Kidney (tissue), 13 donors: ENCODE measurements at regions not wholly inside any gene's neighbourhood (a gene's known extent, or its start where the extent isn't known, plus 50 kb on each side); places are given as distances from the start of the nearest gene placed in this dataset.

Source experiments
- DNase-seq, 5 donors: peaks; one replicate each; pipeline ENCODE4 v3.0.0-alpha.2; 2013 to 2020
- FAIRE-seq: peaks from 2 replicates; lab custom pipeline; 2012; peaks lifted over from hg19 to GRCh38; lab: Jason Lieb, UNC
- H3K27ac ChIP-seq, 2 donors: one replicate each; pipeline ENCODE4 v1.7.0; 2013; ENCODE audit warnings: low read depth in 2 of 2, low read length in 2 of 2, inconsistent platforms in 1 of 2
- H3K27me3 ChIP-seq: one replicate; pipeline ENCODE4 v1.7.1; 2013; ENCODE audit warnings: low read length, inconsistent platforms; ENCODE audit not compliant: control insufficient read depth, insufficient read depth
- H3K36me3 ChIP-seq, 3 donors: one replicate each; pipeline versions ENCODE4 v1.7.0 to v1.7.1; 2013; ENCODE audit warnings: low read length in 3 of 3, control low read depth in 1 of 3, inconsistent platforms in 1 of 3; ENCODE audit not compliant: insufficient read depth in 3 of 3, control insufficient read depth in 2 of 3
- H3K4me1 ChIP-seq, 3 donors: one replicate each; pipeline versions ENCODE4 v1.7.0 to v1.7.1; 2013; ENCODE audit warnings: low read length in 3 of 3, inconsistent platforms in 1 of 3, low read depth in 1 of 3; ENCODE audit not compliant: control insufficient read depth in 2 of 3, insufficient read depth in 2 of 3
- H3K4me3 ChIP-seq, 3 donors: one replicate each; pipeline versions ENCODE4 v1.7.0 to v1.8.1; 2013; ENCODE audit warnings: low read length in 3 of 3, control low read depth in 1 of 3, inconsistent platforms in 1 of 3
- H3K9ac ChIP-seq, 3 donors: one replicate each; pipeline versions ENCODE4 v1.7.0 to v1.7.1; 2013; ENCODE audit warnings: low read length in 3 of 3, control low read depth in 1 of 3, inconsistent platforms in 1 of 3
- H3K9me3 ChIP-seq, 3 donors: one replicate each; pipeline versions ENCODE4 v1.7.0 to v1.7.1; 2013; ENCODE audit warnings: low read length in 3 of 3, control low read depth in 1 of 3, inconsistent platforms in 1 of 3; ENCODE audit not compliant: control insufficient read depth in 2 of 3, insufficient read depth in 1 of 3
- intact Hi-C: fragments of 100-400 bp; cut with DNase I; formaldehyde crosslinking; loops from one replicate; pipeline ENCODE4 v1.11.1; 2022
- TF ChIP-seq, protein P1 (sequence below): IDR thresholded peaks from 3 replicates; pipeline ENCODE4 v1.5.1; 2012; ENCODE audit warnings: mild to moderate bottlenecking, moderate library complexity, borderline replicate concordance; ENCODE audit not compliant: insufficient read depth; ENCODE audit errors: extremely low read depth
- donor health status: control.
- donor health status: control.
- donor health status: control.
- donor health status: control.
- donor health status: control.
- donor health status: DM: yes; HTN: yes; CAD: no.
- donor health status: Normal renal cell carcinoma (clear cell type).

DNA sequence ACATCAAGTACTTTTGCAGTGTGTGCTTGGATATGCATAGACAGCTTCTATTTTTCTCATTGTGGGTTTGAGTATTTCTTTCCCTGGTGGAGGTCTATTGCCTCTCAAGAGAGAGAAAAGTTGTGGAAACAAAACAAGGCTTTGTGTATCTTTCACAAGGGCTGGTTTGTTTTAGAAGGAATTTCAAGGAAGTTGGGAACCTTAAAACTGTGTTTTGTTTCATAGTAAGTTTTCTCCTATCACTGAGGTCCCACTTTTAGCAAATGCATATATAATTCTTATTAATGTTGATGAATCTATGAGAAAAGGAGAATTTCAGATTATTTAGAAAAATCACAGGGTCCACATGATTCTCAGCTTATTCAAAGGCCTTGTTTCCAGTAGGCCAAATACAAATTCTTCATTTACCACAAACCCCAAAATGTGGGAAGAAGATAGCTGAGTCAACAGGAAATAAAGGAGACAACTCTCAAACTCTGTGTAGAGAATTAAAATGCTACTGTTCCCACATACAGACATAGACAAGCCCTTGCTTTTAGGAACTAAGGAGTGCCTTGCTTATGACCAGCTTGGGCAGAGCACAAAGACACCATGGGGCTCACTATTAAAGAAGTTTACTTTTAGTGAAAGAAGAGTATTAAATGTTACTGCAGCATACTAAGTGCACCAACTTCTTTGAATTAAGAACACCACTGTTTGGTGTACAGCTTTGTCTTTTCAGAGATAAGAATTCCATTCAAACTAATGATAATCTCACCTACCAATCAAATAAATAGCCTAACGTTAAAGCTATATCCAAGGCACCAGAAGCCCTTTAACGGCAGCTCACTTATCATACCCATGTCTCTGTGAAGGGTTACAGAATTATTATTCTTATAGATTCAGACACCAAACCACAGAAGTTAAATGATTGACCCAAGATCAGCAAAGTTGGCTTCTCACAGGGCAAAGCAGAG, 177.4 kb upstream of the LEF1 start:
- Histone ChIP-seq H3K27me3 (no peaks in the 10 kb centered on the region), H3K36me3 (no peaks in the 10 kb centered on the region), H3K4me3 (no peak overlapping the region), H3K9me3 (no peaks in the 10 kb centered on the region), H3K9ac (no peak overlapping the region), H3K4me1 (no peaks in the 10 kb centered on the region), H3K27ac (no peak overlapping the region)
- intact Hi-C loops = no loop called here
- FAIRE-seq = no peak
- TF ChIP-seq, protein P1, sequence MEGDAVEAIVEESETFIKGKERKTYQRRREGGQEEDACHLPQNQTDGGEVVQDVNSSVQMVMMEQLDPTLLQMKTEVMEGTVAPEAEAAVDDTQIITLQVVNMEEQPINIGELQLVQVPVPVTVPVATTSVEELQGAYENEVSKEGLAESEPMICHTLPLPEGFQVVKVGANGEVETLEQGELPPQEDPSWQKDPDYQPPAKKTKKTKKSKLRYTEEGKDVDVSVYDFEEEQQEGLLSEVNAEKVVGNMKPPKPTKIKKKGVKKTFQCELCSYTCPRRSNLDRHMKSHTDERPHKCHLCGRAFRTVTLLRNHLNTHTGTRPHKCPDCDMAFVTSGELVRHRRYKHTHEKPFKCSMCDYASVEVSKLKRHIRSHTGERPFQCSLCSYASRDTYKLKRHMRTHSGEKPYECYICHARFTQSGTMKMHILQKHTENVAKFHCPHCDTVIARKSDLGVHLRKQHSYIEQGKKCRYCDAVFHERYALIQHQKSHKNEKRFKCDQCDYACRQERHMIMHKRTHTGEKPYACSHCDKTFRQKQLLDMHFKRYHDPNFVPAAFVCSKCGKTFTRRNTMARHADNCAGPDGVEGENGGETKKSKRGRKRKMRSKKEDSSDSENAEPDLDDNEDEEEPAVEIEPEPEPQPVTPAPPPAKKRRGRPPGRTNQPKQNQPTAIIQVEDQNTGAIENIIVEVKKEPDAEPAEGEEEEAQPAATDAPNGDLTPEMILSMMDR = no peak
- DNase-seq = no peak

DNA sequence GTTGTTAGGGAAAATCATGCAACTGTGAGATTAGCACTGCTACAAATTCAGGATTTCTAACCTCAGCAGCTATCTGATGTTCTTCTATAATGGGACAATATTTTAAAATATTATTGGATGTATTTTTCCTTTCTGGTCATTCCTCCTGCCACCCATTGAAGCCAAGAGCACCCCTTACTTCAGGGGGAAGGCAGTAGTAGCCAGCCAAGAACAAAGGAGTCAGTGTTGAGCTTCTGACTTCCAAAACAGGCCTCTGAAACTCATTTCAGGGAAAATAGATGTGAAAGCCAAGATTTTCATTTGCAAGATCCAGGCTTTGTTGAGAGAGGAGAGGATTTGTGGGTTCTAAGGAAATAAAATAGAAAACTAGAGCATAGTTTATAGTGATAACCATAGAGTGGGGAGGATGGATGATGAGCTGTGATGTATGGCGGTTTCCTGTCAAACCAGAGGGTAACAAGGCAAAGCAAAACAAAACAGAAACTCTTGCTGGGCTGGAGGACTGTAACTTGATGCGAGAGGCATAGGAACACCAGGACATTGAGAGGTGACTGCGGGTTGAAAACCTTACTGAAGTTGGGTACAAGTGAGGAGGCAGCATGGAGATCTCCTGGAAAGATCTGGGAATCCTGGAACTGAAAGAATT, 173.7 kb upstream of the LEF1 start:
- peak in 2 of 5 donors; percentile 30 to 37 for DNase-seq

GRCh38 chr4:108337923-108338322, 169.2 kb upstream of the LEF1 start:
- no peak for FAIRE-seq
- DNase-seq = no peak
- TF ChIP-seq, protein P1 = no peak
- intact Hi-C loops = no loop called here
- no peaks in the 10 kb centered on the region for H3K9me3 ChIP-seq
- H3K4me3 ChIP-seq = no peak overlapping the region
- H3K36me3 ChIP-seq = no peaks in the 10 kb centered on the region
- H3K4me1 ChIP-seq = no peaks in the 10 kb centered on the region
- H3K9ac ChIP-seq = no peak overlapping the region
- H3K27ac ChIP-seq = no peak overlapping the region
- H3K27me3 ChIP-seq = no peaks in the 10 kb centered on the region

More for the DNA sequence above, 173.7 kb upstream of the LEF1 start:
- no peak overlapping the region for H3K4me3 ChIP-seq
- H3K27me3 ChIP-seq = no peaks in the 10 kb centered on the region
- no peaks in the 10 kb centered on the region for H3K4me1 ChIP-seq
- H3K9ac ChIP-seq = no peak overlapping the region
- H3K36me3 ChIP-seq = no peaks in the 10 kb centered on the region
- H3K27ac ChIP-seq = no peak overlapping the region
- no peak for FAIRE-seq
- intact Hi-C loops = no loop called here
- no peaks in the 10 kb centered on the region for H3K9me3 ChIP-seq
- TF ChIP-seq, protein P1 = no peak
